K562 (cell line): ENCODE measurements at regions not wholly inside any gene's neighbourhood (a gene's known extent, or its start where the extent isn't known, plus 50 kb on each side); places are given as distances from the start of the nearest gene placed in this dataset.

Experiments
- HMBOX1 ChIP-seq: sonication (generic); IDR thresholded peaks from 2 replicates; pipeline ENCODE4 v1.6.1; 2016
- MGA ChIP-seq: fragments of 450-650 bp; IDR thresholded peaks from 2 replicates; pipeline ENCODE4 v1.6.1; 2016; ENCODE audit warnings: mild to moderate bottlenecking, moderate library complexity
- NCOA6 ChIP-seq: fragments of 450-650 bp; IDR thresholded peaks from 2 replicates; pipeline ENCODE4 v1.6.1; 2017; ENCODE audit warnings: mild to moderate bottlenecking
- PRDM10 ChIP-seq: fragments of 450-650 bp; IDR thresholded peaks from 2 replicates; pipeline ENCODE4 v1.6.1; 2018; ENCODE audit not compliant: partially characterized antibody
- ZFP1 ChIP-seq: fragments of 450-650 bp; formaldehyde crosslinking; IDR thresholded peaks from 2 replicates; pipeline ENCODE4 v1.4.0; 2020; ENCODE audit warnings: mild to moderate bottlenecking, mixed read lengths
- ZNF253 ChIP-seq: fragments of 250-450 bp; sonication (Bioruptor Pico); conservative IDR thresholded peaks from 2 replicates; pipeline ENCODE4 v1.6.1; 2021; ENCODE audit warnings: mild to moderate bottlenecking
- ZNF586 ChIP-seq: fragments of 450-650 bp; formaldehyde crosslinking; conservative IDR thresholded peaks from 2 replicates; pipeline ENCODE4 v1.4.0; 2020; ENCODE audit warnings: mild to moderate bottlenecking, moderate library complexity

GRCh38 chr12:127147724-127148123 lies 1119.2 kb upstream of the TMEM132C start (continued):
- TF ChIP-seq MGA (peak; percentile 21; the same call in 1 of the 2 replicates), ZFP1 (CRISPR knock-in tag) (no peak), HMBOX1 (peak; percentile 27), ZNF586 (no peak), PRDM10 (no peak), ZNF253 (CRISPR knock-in tag) (no peak), NCOA6 (no peak)
